ENCODE measurements at regions not wholly inside any gene's neighbourhood (a gene's known extent, or its start where the extent isn't known, plus 50 kb on each side); places are given as distances from the start of the nearest gene placed in this dataset.

GRCh38 chr1:88474555-88475304, 209.3 kb upstream of the PKN2 start:
- no peak for TF ChIP-seq CTCF (IDR thresholded peaks at IDR 0.05)
- Mint-ChIP-seq H3K4me1 (ENCODE audit: low read depth) (no peaks in the 10 kb centered on the region), H3K27ac (no peak overlapping the region), H3K4me3 (no peak overlapping the region), H3K9me3 (peaks cover 5% of the 10 kb centered on the region; the same call in 1 of the 2 replicates), H3K36me3 (ENCODE audit: low read depth) (no peaks in the 10 kb centered on the region), H3K27me3 (ENCODE audit: insufficient read depth) (no peaks in the 10 kb centered on the region)
- no peak for DNase-seq

- no peaks in the 10 kb centered on the region for H3K4me1 Mint-ChIP-seq (ENCODE audit: low read depth)
- DNase-seq: no peak
- peaks cover 22% of the 10 kb centered on the region for H3K9me3 Mint-ChIP-seq
- H3K36me3 Mint-ChIP-seq (ENCODE audit: low read depth): no peaks in the 10 kb centered on the region
- H3K27me3 Mint-ChIP-seq (ENCODE audit: insufficient read depth): no peaks in the 10 kb centered on the region
- H3K4me3 Mint-ChIP-seq: no peak overlapping the region
- H3K27ac Mint-ChIP-seq: no peak overlapping the region
- TF ChIP-seq CTCF (IDR thresholded peaks at IDR 0.05): no peak
These were observed 199.2 kb upstream of the PKN2 start for GRCh38 chr1:88484881-88485280.

GRCh38 chr1:88488237-88488636, 195.8 kb upstream of the PKN2 start:
- Mint-ChIP-seq H3K27me3 (ENCODE audit: insufficient read depth) (no peaks in the 10 kb centered on the region), H3K9me3 (peaks cover 14% of the 10 kb centered on the region), H3K27ac (no peak overlapping the region), H3K36me3 (ENCODE audit: low read depth) (no peaks in the 10 kb centered on the region), H3K4me3 (no peak overlapping the region), H3K4me1 (ENCODE audit: low read depth) (no peaks in the 10 kb centered on the region)
- no peak for TF ChIP-seq CTCF (IDR thresholded peaks at IDR 0.05)
- DNase-seq: no peak

DNA sequence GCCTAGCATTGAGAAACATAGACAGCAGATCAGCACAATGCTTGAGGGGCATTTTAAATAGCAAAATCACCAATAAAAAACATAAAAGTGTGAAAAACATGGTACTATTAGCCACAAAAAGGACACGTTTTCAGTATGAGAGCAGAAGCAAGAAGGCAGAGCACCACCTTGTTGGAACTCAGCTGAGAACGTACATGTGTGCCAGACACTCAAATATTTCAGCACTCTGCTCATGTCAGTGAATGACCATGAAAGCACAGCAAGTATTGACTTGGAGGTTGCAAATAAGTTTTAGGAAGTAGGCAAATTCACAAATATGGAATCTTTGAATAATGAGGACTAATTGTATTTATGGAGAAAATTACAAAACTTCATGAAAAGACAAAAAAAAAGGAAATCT, 193.4 kb upstream of the PKN2 start:
- DNase-seq: no peak
- no peak overlapping the region for H3K27ac Mint-ChIP-seq
- H3K4me3 Mint-ChIP-seq: no peak overlapping the region
- no peak for TF ChIP-seq CTCF (IDR thresholded peaks at IDR 0.05)
- H3K36me3 Mint-ChIP-seq (ENCODE audit: low read depth): no peaks in the 10 kb centered on the region
- peaks cover 13% of the 10 kb centered on the region for H3K9me3 Mint-ChIP-seq
- no peaks in the 10 kb centered on the region for H3K4me1 Mint-ChIP-seq (ENCODE audit: low read depth)
- no peaks in the 10 kb centered on the region for H3K27me3 Mint-ChIP-seq (ENCODE audit: insufficient read depth)

GRCh38 chr1:88499671-88500070, 184.4 kb upstream of the PKN2 start:
- no peak for TF ChIP-seq CTCF (IDR thresholded peaks at IDR 0.05)
- peaks cover 7% of the 10 kb centered on the region for H3K9me3 Mint-ChIP-seq
- H3K27me3 Mint-ChIP-seq (ENCODE audit: insufficient read depth): no peaks in the 10 kb centered on the region; the same call in 1 of the 2 replicates
- H3K4me3 Mint-ChIP-seq: no peak overlapping the region
- no peak overlapping the region for H3K27ac Mint-ChIP-seq
- no peak for DNase-seq
- no peaks in the 10 kb centered on the region for H3K36me3 Mint-ChIP-seq (ENCODE audit: low read depth)
- no peaks in the 10 kb centered on the region for H3K4me1 Mint-ChIP-seq (ENCODE audit: low read depth)
